ENCODE measurements at regions not wholly inside any gene's neighbourhood (a gene's known extent, or its start where the extent isn't known, plus 50 kb on each side); places are given as distances from the start of the nearest gene placed in this dataset.

DNA sequence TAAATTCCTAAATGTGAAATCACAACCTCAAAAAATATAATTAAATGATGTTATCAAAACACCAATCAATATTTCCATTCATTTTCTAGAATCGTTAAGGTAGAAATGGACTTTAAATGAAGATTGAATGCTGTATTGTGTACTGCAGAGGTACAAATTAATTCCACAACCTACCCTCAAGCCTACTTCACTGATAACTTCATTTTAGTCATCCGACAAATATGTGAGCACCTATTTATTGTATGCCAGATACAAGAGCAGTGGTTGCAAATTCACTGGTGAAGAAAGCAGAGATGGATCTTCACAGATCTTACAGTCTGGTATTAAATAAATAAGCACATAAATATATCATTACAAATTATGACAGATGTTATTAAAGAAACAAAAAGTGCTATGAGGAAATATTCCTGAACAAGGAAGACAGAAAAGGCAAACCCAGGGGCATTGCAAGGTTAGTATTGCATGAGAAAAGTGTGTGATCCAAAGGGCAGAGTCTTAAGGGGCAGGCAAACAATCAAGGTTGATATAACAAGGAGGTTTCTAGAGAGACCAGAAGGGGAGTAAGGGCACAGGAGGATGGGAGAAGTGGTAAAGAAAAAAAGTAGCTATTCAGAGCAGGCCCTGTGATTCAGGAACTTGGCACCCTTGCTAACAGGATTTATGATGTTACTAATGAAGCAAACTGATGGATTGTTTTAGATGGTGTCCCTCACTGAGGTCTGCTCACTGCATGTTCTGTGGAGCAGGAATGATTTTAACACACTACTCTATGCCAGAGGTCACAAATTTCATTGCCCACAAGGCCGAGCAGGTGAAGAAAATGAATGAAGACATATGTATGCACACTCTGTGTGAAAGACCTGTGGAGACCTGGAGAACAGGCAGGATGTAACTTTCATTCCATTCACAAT lies 128.0 kb upstream of the CCDC150 start:
- TF ChIP-seq, protein P1, sequence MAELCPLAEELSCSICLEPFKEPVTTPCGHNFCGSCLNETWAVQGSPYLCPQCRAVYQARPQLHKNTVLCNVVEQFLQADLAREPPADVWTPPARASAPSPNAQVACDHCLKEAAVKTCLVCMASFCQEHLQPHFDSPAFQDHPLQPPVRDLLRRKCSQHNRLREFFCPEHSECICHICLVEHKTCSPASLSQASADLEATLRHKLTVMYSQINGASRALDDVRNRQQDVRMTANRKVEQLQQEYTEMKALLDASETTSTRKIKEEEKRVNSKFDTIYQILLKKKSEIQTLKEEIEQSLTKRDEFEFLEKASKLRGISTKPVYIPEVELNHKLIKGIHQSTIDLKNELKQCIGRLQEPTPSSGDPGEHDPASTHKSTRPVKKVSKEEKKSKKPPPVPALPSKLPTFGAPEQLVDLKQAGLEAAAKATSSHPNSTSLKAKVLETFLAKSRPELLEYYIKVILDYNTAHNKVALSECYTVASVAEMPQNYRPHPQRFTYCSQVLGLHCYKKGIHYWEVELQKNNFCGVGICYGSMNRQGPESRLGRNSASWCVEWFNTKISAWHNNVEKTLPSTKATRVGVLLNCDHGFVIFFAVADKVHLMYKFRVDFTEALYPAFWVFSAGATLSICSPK (IDR thresholded peaks at IDR 0.05; ENCODE audit: borderline replicate concordance): no peak
- TF ChIP-seq ESRRA (IDR thresholded peaks at IDR 0.05; ENCODE audit: borderline replicate concordance, low read depth) (no peak), POLR2A (conservative IDR thresholded peaks at IDR 0.05) (no peak), SIN3A (IDR thresholded peaks at IDR 0.05; ENCODE audit: borderline replicate concordance in 2 of 2, control insufficient read depth in 1 of 2, low read depth in 2 of 2, low read length in 2 of 2) (no peak), BACH1 (tag; IDR thresholded peaks at IDR 0.05) (no peak)
